Muscle layer of duodenum (tissue), 2 donors: ENCODE measurements at regions not wholly inside any gene's neighbourhood (a gene's known extent, or its start where the extent isn't known, plus 50 kb on each side); places are given as distances from the start of the nearest gene placed in this dataset.

Source experiments
- H3K27ac ChIP-seq: one replicate; pipeline ENCODE4 v1.7.0; 2013; ENCODE audit warnings: mild to moderate bottlenecking, low read length
- H3K27me3 ChIP-seq: one replicate; pipeline ENCODE4 v1.7.0; 2013; ENCODE audit warnings: low read depth, mild to moderate bottlenecking, control low read depth, low read length
- H3K36me3 ChIP-seq, 2 donors: one replicate each; pipeline ENCODE4 v1.7.0; 2013; ENCODE audit warnings: low read length in 2 of 2, control low read depth in 1 of 2, mild to moderate bottlenecking in 1 of 2; ENCODE audit not compliant: insufficient read depth in 2 of 2, control insufficient read depth in 1 of 2
- H3K4me1 ChIP-seq, 2 donors: one replicate each; pipeline ENCODE4 v1.7.0; 2013; ENCODE audit warnings: low read length in 2 of 2, mild to moderate bottlenecking in 2 of 2, control low read depth in 1 of 2, moderate library complexity in 1 of 2; ENCODE audit not compliant: insufficient read depth in 2 of 2, control insufficient read depth in 1 of 2
- H3K4me3 ChIP-seq, 2 donors: one replicate each; pipeline ENCODE4 v1.7.0; 2013; ENCODE audit warnings: low read length in 2 of 2, low read depth in 1 of 2, mild to moderate bottlenecking in 1 of 2
- H3K9me3 ChIP-seq, 2 donors: one replicate each; pipeline ENCODE4 v1.7.0; 2013; ENCODE audit warnings: low read length in 2 of 2, control low read depth in 1 of 2, mild to moderate bottlenecking in 1 of 2; ENCODE audit not compliant: control insufficient read depth in 1 of 2
- donor health status: healthy.

DNA sequence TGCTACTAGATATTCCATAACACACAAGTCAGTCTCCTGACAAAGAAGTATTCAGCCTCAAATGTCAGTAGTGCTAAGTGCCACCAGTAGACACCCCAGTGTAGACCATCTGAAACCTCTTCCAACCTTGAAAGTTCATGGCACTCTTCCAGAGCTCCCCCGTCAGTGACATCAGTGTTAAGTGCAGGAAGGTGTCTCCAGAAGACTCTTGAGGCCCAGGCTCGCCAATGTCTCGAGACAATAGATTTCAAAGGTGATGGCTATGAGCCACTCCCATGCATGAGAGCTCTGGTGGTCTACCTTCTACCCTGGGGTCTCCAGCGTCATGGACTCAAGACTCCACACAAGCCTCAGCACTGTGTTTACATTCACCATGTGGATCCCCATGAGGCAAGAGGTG is 183.8 kb downstream of the SMAD2 start:
- H3K4me1 ChIP-seq: peaks cover 0 to 5% of the 10 kb centered on the region in 2 donors
- H3K27me3 ChIP-seq: peaks cover 10% of the 10 kb centered on the region
- no peak overlapping the region for H3K27ac ChIP-seq
- no peaks in the 10 kb centered on the region for H3K9me3 ChIP-seq
- no peak overlapping the region for H3K4me3 ChIP-seq
- no peaks in the 10 kb centered on the region for H3K36me3 ChIP-seq

DNA sequence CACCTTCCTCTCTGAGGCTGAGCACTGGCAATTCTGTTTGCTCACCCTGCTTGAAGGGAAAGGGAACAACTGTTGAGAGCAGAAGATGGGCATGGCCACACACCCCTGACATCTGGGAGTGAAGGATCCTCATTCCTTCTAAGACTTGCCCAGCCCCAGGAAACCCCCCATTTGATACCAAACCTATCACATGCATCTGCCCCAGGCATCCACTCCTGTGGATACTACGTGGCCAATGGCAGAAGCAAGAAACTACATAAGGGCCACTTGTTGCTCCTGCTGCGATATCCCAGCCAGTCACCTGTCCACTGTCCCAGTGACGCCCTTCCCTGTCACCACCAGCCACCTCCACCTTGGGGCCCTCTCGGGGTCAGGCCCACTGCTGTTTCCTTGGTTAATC is 185.2 kb downstream of the SMAD2 start:
- Histone ChIP-seq H3K27me3 (peaks cover 10% of the 10 kb centered on the region), H3K9me3 (no peaks in the 10 kb centered on the region), H3K4me3 (no peak overlapping the region), H3K36me3 (no peaks in the 10 kb centered on the region), H3K4me1 (peaks cover 0 to 5% of the 10 kb centered on the region in 2 donors), H3K27ac (no peak overlapping the region)

DNA sequence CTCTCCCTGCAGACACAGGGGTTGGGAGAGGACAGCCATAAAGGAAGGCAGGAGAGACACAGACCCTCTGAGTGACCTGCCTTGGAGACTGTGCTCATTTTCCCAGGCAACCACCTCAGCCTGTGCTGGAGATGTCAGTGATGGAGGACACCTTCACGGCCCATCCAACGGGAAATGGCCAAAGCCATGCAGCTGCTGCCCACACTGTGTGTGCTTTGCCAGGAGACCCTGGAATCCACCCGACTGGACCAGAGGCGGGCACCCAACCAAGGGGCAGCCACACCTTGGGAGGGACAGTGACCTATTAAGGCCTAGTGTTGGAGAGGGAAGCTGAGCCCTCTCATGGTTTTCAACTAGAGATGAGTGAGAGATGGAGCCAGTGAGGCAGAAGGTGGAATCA is 192.5 kb downstream of the SMAD2 start:
- no peaks in the 10 kb centered on the region for H3K9me3 ChIP-seq
- no peaks in the 10 kb centered on the region for H3K27me3 ChIP-seq
- H3K4me1 ChIP-seq: no peaks in the 10 kb centered on the region
- no peak overlapping the region for H3K27ac ChIP-seq
- no peak overlapping the region for H3K4me3 ChIP-seq
- no peaks in the 10 kb centered on the region for H3K36me3 ChIP-seq

DNA sequence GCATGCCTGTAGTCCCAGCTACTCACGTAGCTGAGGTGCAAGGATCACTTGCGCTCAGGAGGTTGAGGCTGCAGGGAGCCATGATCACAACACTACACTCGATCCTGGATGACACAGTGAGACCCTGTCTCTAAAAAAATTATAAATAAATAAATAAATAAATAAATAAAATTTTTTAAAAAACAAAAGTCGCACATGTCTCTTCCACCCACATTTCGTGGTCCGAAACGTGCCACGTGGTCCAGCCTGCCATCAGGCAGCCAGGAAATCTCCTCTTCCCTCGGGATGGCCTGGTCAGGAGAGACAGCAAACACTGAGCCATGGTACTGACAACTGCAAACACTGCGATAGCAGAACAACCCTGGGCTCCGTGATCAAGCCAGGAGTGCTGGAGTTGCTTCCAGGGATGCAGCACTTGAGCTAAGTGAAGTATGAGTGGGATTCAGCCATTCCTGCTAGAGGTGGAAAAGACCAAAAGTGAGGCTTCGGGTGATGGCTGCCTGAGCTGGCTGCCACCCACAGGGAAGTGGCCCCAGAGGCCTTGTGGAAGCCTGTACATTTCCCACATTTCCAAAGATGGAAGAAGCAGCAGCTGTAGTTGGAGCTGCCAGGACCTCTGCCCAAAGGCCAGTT is 193.1 kb downstream of the SMAD2 start:
- Histone ChIP-seq H3K9me3 (no peaks in the 10 kb centered on the region), H3K4me1 (no peaks in the 10 kb centered on the region), H3K36me3 (no peaks in the 10 kb centered on the region), H3K4me3 (no peak overlapping the region), H3K27me3 (no peaks in the 10 kb centered on the region), H3K27ac (no peak overlapping the region)

DNA sequence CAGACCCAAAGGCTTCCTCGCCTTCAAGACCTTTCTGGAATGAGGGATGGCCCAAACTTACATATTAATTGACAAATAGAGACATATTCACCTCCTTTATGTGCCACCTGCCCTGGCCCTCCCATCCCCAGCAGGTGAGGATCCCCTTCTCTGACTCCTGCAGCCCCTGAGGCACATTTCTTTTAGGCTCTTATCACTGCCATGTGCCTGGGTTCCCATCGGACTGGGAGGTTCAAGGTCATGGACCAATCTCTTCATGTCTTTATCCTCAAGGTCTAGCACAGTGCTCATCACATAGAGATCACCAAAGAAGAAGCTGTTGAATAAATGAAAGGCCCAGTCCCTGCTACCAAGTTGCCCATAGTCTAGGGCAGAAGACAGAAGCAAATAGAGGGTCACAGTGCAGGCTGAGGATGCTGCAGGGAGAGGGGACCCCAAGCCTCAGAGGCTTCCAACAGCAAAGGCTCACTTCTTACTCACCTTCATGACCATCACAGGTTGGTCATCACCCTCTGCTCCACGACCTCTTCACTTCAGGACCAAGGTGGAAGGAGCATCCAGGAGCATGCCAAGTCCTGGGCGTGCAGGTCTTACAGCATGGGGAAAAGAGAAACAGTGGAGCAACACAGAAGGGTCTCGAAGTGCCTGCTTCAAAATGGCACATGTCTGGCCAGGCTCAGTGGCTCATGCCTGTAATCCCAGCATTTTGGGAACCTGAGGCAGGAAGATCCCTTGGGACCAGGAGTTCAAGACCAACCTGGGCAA is 193.9 kb downstream of the SMAD2 start:
- Histone ChIP-seq H3K9me3 (no peaks in the 10 kb centered on the region), H3K4me1 (no peaks in the 10 kb centered on the region), H3K27me3 (no peaks in the 10 kb centered on the region), H3K36me3 (no peaks in the 10 kb centered on the region), H3K27ac (no peak overlapping the region), H3K4me3 (no peak overlapping the region)

DNA sequence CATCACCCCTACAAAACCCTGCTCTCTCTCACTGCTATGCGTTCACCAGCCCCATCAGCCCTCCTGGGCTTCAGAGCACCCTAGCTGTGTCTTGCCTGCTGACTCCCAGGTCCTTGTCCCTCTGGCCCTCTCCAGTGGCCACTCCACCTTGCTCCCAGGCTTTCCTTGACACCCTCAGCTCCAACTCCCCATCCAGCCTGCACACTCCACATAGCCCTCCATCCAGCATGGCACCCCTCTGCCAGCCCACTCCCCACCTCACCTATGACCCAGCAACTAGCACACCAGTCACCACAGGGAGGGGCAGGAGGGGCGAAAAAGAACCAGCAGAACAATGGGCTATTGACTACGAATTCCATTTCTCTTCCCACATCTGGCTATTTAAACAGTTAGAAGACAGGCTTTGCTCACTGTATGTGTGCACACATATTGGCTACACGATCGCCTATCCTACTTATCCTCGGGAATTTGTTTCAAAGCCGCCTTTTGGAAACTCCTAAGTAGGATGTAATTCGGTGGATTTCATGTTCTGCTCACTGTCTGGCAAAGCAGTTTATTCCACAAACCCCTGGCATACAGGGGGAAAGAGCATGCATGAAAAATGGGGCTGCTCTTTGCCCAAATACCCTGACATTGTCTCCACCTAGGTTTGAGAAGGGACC is 195.3 kb downstream of the SMAD2 start:
- Histone ChIP-seq H3K4me1 (no peaks in the 10 kb centered on the region), H3K36me3 (no peaks in the 10 kb centered on the region), H3K9me3 (no peaks in the 10 kb centered on the region), H3K4me3 (no peak overlapping the region), H3K27me3 (no peaks in the 10 kb centered on the region), H3K27ac (no peak overlapping the region)

DNA sequence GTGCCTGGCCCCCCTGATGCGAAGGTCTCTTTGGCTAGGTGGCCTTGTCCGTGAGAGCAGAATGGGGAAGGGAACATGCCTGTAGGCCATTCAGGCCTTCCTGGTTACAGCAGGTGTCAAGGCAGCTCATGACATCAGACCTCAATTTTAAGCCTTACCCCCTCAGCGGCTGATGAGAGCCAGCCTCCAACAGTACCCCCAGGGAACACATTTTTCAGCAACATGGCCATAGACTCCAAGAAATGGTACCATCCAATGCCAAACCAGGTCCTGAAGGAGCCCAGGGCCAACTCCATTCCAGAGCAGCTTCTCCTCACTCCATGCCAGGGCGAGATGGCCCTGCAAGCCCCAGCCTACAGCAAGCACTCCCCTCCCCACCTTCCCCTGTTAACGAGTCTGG is 199.2 kb downstream of the SMAD2 start:
- H3K27me3 ChIP-seq: no peaks in the 10 kb centered on the region
- no peaks in the 10 kb centered on the region for H3K4me1 ChIP-seq
- H3K36me3 ChIP-seq: no peaks in the 10 kb centered on the region
- no peak overlapping the region for H3K4me3 ChIP-seq
- no peaks in the 10 kb centered on the region for H3K9me3 ChIP-seq
- H3K27ac ChIP-seq: no peak overlapping the region

DNA sequence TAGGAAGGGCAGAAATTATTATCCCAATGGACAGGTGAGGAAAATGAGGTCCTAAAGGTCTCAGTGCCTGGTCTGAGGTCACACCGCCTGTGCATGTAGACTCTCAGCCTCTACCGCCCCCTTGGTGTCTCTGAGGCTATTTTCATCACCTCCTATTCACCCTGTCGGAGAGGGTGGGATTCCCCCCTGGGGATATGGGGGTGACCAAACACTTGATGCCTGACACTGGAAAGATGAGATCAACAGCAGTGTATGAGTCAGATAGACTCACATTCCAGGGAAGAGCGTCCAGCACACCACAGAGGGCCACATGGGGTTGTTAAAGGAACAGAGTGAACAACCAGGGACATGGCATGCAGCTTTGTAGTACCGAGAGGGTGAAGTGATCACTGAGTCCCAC is 199.7 kb downstream of the SMAD2 start:
- no peaks in the 10 kb centered on the region for H3K4me1 ChIP-seq
- H3K27ac ChIP-seq: no peak overlapping the region
- no peaks in the 10 kb centered on the region for H3K9me3 ChIP-seq
- H3K36me3 ChIP-seq: no peaks in the 10 kb centered on the region
- H3K4me3 ChIP-seq: no peak overlapping the region
- no peaks in the 10 kb centered on the region for H3K27me3 ChIP-seq

DNA sequence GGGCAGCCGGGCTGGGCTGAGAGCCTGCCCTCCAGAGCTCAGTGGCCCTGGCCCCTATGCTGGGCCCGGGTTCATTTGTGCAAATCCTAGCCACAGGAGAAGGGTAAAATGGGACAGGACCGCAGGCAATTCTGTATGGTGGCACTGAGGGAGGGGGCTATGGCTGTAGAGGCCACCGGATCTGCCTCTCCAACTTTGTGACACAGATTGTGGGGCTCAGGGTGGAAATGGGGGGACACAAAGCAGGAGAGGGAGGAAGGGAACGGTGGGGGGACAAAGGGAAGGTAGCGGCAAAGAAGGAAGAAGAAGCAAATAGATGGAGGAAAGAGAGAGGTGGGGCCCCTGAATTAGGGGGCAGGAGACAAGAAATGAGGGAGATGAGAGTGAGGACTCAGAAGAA is 201.1 kb downstream of the SMAD2 start:
- Histone ChIP-seq H3K27me3 (no peaks in the 10 kb centered on the region), H3K4me3 (no peak overlapping the region), H3K36me3 (no peaks in the 10 kb centered on the region), H3K4me1 (no peaks in the 10 kb centered on the region), H3K27ac (no peak overlapping the region), H3K9me3 (no peaks in the 10 kb centered on the region)

DNA sequence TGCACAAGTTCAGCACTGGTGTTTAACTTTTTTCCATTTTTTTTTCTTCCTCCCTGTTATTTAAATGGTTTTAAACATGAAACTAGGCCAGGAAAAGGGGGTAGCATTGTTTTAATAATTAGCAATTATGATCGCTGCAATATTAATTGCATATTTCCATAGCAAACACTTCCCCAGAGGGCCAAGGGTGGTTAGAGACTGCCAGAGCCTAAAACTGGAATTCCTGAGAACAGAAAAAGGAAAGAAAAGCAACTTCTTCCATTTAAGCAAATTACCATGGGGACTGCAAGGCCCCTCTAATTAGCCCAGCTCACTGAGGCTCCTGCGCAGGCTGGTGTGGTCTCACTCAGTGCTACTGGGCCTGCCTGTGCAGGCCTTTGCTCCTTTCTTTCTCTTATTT is 201.5 kb downstream of the SMAD2 start:
- H3K27ac ChIP-seq: no peak overlapping the region
- H3K9me3 ChIP-seq: no peaks in the 10 kb centered on the region
- H3K4me1 ChIP-seq: no peaks in the 10 kb centered on the region
- H3K4me3 ChIP-seq: no peak overlapping the region
- no peaks in the 10 kb centered on the region for H3K36me3 ChIP-seq
- H3K27me3 ChIP-seq: no peaks in the 10 kb centered on the region

DNA sequence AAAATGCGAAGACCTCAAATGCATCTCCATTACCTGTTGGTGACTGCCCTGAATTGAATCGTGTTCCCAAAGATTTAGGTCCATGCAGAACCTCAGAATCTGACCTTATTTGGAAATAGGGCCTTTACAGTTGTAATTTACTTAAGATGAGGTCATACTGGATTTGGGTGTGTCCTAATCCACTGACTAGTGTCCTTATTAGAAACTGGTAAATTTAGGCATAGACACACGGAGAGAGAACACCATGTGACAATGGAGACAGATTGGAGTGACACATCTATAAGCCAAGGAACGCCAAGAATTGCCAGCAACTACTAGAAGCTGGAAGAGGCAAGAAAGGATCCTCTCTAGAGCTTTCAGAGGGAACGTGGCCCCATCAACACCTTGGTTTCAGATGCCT is 203.1 kb downstream of the SMAD2 start:
- Histone ChIP-seq H3K27me3 (no peaks in the 10 kb centered on the region), H3K4me3 (no peak overlapping the region), H3K36me3 (no peaks in the 10 kb centered on the region), H3K9me3 (no peaks in the 10 kb centered on the region), H3K4me1 (no peaks in the 10 kb centered on the region), H3K27ac (no peak overlapping the region)
